Skeletal muscle cell (primary cell): ENCODE measurements at regions not wholly inside any gene's neighbourhood (a gene's known extent, or its start where the extent isn't known, plus 50 kb on each side); places are given as distances from the start of the nearest gene placed in this dataset.

Experiments used
- DNase-seq: peaks from one replicate; pipeline ENCODE4 v3.0.0-alpha.2; 2010; ENCODE audit warnings: low read depth
- H3K4me3 ChIP-seq: 2 replicates; pipeline ENCODE4 v1.5.1; 2011; ENCODE audit warnings: low read depth, mild to moderate bottlenecking, control low read depth, low read length, moderate library complexity

- H3K4me3 ChIP-seq, result no peak overlapping the region
- DNase-seq, result no peak
These were observed 186.8 kb downstream of the FAT3 start for GRCh38 chr11:92411431-92411830.

- DNase-seq, result no peak
- H3K4me3 ChIP-seq, result no peak overlapping the region
These were observed 189.3 kb downstream of the FAT3 start for GRCh38 chr11:92413757-92414513.

DNA sequence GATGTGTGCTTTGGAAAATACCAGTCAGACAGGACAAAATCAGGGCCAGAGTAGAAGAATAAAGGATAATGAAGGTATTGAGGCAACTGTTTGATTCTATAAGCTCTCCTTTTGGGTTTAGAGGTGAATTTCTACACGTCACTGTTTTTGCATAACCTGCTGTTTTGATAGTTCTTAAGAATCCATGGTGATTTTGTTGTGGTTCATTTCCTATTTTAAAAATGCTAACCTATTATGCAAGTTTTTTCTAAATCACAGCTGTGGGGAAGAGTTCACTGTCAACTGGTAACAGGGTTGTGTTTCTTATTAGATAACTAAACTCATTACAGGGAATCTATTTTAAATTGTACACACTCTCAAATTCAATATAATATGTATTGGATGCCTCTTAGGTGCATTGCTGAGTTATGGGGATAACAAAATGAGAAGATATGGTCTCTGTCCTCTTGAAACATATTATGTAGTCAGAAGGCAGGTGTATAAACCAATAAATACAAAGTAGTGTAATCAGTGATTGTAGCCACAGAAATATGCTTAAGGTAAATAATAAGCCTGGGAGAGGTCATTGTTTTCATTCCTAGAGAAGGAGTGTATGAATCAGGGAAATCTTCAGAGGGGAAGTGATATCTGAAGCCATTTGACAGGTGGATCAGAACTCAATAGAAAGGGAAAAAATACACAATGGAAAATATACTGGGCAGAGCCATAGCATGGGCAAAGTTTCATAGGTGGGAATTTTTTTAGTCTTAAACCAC, 192.5 kb downstream of the FAT3 start:
- no peak for DNase-seq
- no peak overlapping the region for H3K4me3 ChIP-seq

DNA sequence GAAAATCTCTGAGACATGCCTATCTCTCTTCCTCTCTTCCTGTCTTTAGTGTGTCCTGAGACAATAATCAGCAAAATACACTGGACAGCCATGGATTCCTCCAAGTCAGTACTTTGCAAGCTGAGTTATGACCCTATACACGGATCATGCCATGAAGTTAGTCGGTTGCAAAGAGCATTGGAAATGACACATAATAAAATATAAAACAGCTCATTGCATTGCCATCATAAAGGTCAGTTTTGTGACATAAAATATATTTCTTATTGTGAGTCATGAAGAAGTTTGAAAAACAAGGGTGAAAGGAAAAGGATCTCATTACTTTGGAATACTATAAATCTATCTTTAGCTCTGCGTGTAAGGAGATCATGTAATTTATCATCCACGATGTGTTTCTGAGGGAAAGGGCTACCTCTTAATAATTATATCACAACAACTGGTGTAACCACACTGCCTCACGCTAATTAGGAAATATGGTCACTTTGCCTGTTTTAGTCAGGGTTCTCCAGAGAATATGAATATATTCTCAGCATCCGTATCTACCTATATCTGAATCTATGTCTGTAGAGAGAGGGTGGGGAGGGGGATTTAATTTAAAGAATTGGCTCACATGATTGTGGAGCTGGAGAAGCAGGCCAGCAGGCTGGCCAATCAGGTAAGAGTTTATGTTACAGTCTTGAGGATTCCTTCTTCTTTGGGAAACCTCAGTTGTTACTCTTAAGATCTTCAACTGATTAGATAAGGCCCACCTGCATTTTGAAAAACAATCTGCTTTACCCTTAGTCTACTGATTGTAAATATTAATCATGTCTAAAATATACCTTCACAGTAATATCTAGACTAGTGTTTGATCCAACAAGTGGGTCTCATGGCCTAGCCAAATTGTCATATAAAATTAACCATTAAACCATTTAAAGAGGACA, 198.8 kb downstream of the FAT3 start:
- H3K4me3 ChIP-seq, result no peak overlapping the region

DNA sequence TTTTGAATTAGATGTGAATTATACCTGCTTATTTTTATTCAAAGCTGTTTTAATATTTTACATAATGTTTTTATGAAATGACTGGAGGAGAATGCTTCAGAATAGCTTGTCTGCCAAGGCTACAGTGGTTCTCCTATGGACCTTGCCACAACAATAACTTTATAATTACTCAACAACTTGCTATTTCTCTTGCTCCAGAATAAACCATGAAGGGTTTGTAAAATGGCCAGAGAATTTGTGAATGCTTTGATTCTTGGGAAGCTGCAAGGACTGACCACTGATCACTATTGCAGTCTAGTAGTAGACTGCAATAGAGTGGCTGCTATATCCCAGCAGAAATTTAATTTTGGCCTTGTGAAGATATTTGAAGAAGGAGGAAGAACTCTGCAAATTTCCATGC, 199.7 kb downstream of the FAT3 start:
- peak; percentile 20 for DNase-seq
- H3K4me3 ChIP-seq, result no peak overlapping the region

More for the DNA sequence above, 198.8 kb downstream of the FAT3 start:
- peak; percentile 14 for DNase-seq

GRCh38 chr11:92425127-92425526, 200.5 kb downstream of the FAT3 start:
- H3K4me3 ChIP-seq, result no peak overlapping the region
- no peak for DNase-seq

GRCh38 chr11:92432515-92432914, 207.9 kb downstream of the FAT3 start:
- H3K4me3 ChIP-seq, result no peak overlapping the region
- DNase-seq, result no peak

DNA sequence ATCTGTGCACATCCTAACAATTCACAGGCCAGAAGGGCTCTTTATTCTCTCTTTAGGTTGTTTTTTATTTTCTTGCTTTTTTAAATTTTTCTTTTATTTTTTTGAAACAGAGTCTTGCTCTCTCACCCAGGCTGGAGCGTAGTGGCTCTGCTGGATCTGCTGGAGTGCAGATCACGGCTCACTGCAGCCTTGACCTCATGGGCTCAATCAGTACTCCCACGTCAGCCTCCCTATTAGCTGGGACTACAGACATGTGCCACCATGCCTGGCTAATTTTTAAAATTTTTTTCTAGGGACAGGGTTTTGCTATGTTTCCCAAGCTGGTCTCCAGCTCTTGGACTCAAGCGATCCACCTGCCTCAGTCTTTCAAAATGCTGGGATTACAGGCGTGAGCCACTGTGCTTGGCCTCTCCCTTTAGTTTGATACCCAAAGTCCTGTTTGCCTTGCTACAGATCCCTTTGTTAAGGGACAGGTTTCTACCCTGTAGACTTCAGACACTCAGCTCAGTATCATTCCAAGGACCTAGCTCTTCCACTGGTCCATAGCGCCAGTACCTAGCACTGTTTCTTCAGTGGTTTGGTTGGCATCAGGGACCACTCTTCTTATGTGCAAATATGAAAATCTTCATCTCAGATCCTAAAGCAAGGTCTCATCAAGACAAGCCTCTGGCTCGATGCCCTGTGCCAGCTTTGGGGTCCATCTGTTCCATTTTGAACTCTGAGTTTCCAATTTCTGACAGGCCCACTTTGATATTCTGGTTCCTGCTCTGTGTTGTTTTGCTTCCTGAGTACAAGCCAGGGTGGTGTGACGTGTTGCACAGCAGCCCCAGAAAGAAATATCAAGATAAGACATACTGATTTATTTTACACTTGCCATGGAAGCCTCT, 211.7 kb downstream of the FAT3 start:
- DNase-seq, result no peak
- no peak overlapping the region for H3K4me3 ChIP-seq

- H3K4me3 ChIP-seq, result no peak overlapping the region
These were observed 214.5 kb downstream of the FAT3 start for GRCh38 chr11:92439133-92439532.

GRCh38 chr11:92440701-92441442, 216.3 kb downstream of the FAT3 start:
- no peak for DNase-seq
- no peak overlapping the region for H3K4me3 ChIP-seq

More at GRCh38 chr11:92439133-92439532, 214.5 kb downstream of the FAT3 start:
- DNase-seq, result no peak

DNA sequence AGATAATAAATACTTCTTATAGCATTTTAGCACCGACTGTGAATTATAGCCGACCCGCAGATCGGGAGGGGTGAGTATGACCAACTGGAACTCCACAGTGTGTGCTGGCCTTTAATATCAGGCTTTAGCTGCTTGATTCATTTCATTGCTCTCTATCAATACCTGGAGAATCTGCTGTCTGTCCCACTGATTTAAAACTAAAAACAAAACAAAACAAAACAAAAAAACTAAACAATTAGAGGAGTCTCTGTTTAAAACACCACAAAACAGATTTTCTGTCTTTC, 216.8 kb downstream of the FAT3 start:
- DNase-seq, result no peak
- H3K4me3 ChIP-seq, result no peak overlapping the region

- peak; percentile 11 for DNase-seq
- H3K4me3 ChIP-seq, result no peak overlapping the region
These were observed 218.6 kb downstream of the FAT3 start for GRCh38 chr11:92443199-92443598.

DNA sequence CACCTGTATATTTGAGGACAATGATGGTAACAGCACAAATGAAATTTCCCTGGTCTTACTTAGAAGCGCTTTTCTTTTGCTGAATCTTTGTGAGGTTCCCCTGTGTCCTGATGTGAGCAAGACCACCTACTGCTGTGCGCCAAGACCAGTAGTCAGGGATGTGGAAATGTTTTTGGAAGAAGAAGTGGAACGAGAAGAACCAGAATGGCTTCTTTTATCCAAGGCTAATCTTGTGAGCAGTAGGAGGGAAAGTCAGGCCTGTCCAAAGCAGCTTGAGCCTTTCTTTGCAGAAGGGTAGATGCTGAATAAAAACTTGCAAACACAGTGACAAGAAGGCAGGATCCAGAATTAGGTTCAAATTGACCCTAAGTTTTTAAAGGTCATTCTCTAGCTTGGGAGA, 223.0 kb downstream of the FAT3 start:
- H3K4me3 ChIP-seq, result no peak overlapping the region
- DNase-seq, result no peak

DNA sequence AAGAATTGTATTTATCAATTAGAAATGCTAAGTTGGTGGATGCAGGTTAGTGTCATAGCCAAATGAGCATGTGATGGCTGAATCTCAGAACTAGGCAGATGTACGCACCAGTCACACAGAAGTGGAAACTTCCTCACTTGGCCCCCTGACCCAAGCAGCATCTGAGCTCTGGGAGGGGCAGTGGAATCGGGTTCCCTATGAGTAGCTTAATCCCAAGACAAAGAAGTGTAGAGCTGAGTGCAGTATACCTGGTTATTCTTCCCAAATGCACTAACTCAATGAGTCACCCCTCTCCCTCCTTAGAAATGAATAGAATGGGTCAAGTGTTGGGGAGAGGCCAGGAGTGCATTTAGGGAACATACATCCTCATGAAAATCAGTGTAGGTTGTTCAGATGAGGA, 224.6 kb downstream of the FAT3 start:
- DNase-seq, result no peak
- H3K4me3 ChIP-seq, result no peak overlapping the region

GRCh38 chr11:92449780-92450179, 225.2 kb downstream of the FAT3 start:
- DNase-seq, result no peak
- H3K4me3 ChIP-seq, result no peak overlapping the region

GRCh38 chr11:92451063-92451462, 226.4 kb downstream of the FAT3 start:
- no peak overlapping the region for H3K4me3 ChIP-seq
- DNase-seq, result no peak

DNA sequence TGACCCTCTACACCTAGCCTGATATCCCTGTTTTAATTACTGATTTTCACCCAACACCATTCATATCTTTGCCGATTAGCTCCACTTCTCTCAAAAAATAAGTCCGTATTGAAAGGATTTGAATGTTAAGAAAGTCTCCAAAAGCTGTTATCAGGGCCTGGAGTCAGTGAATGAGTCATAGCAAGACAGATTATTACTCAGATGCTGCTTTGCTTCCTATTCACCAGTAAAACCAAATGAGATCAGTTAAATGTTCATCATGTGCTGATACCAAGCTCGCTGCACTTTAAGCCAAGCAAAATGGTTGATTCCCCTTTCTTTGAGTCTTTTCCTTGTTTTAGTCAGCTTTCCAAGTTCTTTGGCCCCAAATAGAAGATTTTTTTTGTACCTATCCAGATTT, 228.4 kb downstream of the FAT3 start:
- peak; percentile 43 for DNase-seq
- H3K4me3 ChIP-seq, result no peak overlapping the region

DNA sequence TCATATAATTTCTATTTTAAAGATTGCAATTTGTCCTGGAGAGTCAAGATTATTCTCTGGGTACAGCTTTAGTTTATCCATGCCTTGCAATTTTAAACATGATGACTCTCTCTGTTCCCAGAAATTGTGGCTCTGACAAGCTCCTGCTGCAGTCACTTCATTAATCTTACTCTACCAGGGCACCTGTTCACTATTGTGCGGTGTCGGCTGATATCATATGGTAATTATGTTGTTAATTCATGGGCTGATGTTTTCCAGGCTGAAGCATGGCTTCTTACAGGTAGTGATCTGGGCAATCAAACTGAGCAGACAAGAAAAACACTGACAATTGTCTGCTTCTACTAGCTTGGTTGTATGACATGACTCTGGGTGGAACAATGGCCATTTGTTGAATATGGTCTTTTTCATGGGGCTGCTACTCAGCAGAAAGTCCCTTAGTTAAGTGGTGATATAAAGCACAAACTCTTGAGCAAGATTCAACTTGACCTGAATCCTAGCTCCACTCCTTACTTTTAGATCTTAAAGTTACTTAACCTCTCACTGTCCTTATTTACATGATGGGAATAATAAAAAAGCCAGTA, 230.7 kb downstream of the FAT3 start:
- DNase-seq, result no peak
- no peak overlapping the region for H3K4me3 ChIP-seq
